GM18867 (cell line): ENCODE measurements at regions not wholly inside any gene's neighbourhood (a gene's known extent, or its start where the extent isn't known, plus 50 kb on each side); places are given as distances from the start of the nearest gene placed in this dataset.
"Not testable (repeated sequence)": the region's sequence is repeated elsewhere in the genome, so short reads cannot be mapped to it uniquely, and the experiment has no call there.

Experiments used
- ATAC-seq: cut with Tn5 transposase; IDR thresholded peaks from one replicate; pipeline ENCODE4 v1.9.1; 2021; ENCODE audit warnings: mild to moderate bottlenecking, moderate library complexity; ENCODE audit not compliant: unreplicated experiment

DNA sequence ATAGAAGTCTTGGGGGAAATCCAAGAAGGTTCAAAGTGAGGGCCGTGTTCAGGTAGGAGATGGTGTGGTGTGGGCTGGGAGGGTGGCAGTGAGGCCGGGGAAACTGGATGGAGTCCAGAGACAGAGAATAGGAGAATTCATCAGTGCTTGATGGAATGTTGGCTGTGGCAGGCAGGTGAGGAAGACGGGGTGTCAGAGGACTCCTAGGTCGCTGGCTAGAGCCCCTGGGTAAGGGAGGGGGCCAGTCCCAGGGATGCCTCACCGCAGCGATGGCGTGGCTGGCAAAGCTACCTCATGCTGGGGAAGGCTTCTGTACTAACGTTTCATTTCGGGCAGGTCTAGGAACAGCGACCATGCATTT, 373.0 kb downstream of the RPS24 start:
- no peak for ATAC-seq

DNA sequence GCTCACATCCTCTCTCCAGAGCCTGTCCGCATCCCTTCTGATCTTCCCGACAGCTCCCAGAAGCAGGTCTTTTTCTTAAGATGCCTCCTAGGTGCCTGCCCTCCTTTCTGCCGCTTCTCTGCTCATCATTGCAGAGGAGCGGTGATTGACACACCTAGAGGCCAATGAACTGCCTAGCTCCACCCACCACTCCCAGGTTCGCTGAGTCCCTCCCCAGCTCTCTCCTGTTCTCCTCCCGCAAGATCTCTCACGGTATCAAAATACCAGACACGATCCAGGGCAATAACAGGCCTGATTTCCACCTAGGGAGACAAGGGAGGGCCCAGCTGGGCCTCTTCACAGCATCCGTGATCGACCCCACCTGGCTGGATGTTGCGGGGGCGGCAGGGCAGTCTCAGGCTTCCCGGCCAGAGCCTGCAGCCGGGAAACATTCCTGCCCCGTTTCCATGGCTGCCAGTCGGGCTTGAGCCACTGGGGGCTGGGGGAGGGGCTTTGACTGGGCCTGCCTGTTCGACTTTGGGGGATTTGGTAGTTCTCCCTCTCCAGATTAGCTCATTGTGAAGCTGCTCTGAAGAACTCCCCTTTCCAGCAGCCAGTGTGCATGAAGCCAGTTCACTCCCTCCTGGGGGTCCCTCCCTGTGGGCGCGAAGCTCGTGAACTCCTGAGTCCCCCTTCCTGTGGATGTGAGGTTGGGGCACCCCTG, 373.5 kb downstream of the RPS24 start:
- ATAC-seq: peak; percentile 69

DNA sequence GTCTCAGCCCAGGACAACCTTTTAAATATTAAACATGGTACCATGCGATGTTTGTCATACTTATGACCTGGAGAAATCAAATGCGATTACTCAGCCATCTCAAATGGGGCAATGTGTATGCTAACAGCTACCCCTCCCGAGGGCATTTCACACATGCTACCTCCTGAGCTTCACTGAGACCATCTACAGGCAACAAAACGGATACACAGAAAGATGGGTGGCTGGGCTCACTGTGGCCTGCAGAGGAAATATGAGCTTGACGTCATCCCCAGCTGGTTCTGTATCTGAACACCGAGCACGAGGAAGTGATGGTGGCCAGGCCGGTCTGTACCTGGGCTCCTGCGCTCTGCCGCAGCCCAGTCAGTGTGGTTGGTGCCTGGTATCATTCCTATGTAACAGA, 374.3 kb downstream of the RPS24 start:
- ATAC-seq: no peak

DNA sequence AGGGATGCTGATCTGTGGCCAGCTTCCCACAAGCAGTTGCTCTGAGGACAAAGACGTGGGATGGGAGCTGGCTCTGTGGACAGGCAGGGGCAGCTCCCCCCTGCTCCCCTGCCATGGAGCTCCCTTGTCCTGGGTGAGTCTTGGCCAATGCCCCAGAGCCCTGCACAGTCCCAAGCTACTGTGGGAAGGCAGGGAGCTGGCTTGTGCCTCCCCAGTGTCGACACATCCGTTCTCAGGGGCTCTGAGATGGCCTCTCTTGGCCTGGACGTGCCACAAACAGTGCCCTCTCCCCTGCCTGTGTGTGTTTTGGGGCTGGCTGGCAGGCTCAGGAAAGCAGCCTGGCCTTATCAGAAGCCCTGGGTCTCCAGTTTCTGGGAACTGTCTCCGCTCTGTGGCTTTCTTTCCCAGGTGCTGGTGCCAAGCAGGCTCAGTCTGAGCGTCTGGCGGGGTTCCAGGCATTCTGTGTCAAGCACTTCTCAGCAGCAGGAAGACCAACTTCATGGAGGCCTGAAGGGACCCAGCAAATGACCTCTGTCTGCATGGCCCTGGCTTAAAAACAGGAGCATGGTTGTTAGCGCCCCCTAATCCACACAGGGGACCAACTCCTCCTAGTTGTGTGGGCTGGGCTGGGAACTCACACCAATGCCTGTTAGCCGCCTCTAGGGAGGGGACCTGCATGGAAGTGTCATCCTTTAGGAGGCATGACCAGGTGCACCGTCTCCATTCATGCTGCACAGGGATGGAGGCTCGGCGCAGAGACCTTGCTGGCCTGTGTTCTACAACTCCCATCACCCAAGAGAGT, 375.2 kb downstream of the RPS24 start:
- no peak for ATAC-seq

DNA sequence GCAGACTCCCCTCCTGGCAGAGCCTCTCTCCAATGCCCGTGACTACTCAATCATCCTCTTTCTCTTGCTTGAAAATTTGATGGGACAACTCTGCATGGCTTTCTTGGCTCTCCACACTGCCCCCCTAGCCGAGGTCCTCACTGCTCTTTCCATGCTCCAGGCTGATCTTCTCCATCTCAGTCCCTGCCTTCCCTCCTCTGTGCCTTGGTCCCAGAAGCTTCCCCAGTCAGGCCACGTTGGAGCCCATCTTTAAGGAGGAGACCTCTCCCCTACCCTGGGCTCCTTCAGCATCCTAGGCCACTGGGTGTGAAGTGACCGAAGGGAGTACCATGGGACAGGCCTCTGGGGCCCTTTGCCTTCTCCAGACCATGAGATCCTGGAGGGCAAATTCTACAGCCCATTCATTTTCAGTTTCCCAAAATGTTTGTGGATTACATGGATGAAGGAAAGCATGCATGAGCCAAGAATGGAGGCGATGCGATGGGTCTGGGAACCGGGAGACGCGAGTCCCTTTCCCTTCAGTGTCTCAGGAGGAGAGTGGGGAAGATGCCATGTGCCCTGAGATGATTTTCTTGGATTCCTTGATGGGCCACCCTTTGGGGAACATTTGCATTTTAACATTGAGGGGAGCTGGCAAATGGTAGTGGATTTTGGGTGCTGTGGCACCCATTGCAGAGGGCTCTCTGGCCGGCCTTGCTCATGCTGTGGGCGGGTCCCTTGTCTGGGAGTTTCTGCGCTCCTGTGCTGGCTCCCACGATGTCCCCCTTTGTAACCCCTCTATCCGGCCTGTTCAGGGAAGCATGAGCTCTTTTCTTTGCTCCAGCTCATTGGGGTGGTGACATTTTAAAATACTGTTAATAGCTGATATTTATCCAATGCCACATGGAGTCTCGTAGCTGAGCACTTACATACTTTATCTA, 376.6 kb downstream of the RPS24 start:
- ATAC-seq: no peak

DNA sequence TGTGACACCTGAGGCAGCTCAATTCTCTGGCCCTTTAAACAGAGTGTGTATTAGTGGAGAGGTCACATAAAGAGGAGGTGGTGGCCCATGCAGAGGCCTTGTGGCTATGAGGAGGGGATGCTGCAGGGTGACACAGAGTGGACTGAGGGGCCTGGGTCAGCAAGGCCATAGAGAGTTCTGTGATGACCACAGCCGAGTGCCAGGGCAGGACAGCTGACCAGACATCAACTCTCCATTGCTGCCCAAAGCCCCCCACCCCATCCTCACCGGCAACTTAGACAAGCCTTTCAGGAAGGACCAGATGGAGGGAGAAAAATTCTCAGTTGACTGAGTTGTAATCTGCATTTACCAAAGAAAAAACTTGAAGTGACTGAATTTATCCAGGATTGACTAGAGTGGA, 378.1 kb downstream of the RPS24 start:
- ATAC-seq: no peak

DNA sequence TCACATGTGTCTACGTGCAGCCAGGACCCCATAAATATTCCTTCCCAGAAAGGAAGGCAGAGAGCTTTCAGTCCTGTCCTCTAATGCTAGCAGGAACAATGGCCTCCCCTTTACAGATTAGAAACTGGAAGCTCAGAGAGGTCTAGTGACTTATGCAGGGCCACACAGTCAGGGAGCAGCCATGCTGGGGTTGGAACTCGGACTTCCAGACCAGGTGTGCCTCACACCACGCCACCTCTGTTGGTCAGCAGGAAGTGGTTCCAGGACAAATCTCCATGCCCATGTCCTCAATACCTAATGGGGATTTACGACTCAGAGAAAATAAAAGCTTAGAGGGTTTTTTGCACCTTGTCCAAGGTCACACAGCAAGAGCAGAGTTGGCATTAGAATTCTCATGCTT, 378.9 kb downstream of the RPS24 start:
- no peak for ATAC-seq

DNA sequence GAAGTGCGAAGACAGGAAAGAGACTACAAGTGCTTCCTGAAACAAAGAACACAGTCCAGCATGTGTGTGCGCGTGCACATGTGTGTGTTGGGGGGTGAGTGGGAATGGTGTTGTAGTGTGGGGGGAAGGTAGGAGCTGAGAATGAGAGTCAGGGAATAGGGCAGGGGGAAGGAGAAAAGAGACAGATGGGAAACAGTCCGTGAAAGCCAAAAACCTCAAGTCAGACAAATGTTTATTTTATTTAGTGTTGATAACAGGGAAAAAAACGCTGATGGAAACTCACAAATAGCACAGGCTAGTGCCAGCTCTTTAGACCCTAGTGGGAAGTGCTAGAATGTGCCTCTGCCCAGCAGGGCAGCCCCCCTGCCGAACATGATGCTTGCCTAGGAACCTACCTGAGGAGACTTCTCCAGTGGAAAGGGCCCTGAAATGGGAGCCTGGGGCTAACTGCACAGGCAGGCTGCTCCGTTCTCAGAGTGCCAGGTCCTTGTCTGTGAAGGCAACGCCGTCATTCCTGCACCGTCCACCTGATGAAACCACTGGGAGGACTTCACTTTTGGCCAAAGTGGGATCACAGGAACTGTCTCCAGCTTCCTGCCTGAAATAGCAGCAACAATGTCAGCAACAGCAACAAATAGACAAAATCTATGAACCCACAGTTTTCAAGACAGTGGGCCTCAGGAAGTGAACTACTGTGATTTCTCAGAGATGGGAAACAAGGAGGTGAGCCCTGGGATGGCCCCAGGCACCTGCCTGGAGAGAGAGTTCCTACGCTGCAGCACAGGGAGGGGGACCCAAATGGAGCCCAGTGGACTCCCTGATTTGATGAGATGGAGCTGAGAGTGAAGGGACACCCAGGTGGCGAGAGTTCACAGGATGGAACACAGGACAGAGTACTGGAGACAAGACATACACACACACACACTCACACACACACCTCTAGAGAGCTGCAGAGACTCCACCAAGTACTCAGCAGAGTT, 379.7 kb downstream of the RPS24 start:
- no peak for ATAC-seq

DNA sequence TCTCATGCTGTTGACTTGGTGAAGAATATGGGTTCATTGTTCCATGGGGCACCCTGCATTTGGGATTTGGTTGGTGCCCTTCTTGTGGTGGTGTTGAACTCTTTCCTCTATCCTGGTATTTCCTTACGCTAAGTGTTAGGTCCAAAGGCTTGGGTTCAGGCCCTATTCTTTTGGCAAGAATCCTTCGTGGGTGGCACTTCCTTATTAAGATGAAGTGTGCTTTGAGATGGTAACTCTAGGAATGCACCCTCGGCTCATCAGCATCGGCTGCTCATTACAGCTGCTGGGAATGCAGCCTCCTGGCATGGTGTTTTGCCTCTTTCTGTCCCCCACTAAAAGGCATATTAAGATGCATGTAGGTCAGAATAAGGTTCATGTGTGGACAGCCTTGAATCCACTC, 380.7 kb downstream of the RPS24 start:
- no peak for ATAC-seq

DNA sequence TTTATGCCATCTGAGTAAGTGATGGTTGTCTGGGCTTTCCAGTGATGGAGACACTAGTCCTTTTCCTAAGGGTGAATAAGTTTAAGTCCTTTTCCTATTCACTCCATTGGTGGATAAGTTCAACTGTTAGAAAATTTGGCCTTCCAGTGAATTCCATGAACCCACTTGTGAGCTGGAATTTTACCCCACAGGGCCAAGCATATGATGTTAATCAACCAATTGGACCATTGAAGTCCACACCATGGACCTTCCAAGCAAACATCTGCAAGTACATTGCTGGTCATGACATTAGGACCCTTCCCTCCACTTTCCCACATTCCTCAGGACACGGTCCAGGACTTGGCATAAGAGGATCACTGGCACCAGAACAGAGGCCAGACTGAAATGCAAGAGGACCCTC, 381.4 kb downstream of the RPS24 start:
- no peak for ATAC-seq

DNA sequence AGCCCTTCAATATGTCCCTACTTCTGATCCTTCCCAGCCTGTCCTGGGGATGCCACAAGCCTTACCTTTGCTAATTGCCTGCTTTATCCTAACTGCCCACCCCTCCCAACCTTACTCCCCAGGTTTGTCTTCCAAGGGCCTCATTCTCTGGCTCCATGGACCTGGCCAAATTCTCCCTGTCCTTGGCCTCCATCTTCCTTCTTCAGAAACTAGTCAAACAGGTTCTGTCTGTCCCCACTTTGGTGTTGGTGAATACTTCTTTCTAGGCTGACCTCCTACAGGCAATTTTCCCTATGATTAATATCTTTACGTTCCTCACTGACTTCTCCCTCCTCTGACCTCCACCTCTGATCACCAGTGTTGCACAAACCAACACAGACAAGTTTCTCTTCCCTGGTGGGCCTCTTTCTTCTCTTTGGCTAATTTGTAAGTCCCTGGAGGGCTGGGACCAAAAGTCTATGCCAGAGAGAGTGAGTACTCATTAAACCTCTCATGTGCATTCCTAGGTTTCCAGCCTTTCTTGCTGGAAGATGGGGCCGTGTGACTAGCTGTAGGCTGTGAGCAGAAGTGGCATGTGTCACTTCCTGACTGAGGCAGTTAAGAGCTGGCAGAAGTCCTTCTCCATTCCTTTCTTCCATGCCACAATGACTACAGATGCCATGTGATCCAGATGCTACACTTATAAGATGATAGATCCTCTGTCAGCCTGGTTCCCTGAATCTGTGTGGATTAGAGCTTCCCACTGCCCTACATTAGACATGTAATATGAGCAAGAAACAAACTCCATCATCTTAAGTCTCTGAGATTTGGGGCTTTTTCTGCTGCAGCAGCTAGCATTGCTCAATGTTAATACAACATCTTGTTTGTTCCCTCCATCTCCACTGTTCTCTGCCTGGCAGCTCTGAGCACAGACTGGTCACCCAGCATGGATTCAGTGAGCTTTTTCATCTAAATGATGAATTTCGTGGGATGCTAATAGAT, 382.7 kb downstream of the RPS24 start:
- no peak for ATAC-seq

DNA sequence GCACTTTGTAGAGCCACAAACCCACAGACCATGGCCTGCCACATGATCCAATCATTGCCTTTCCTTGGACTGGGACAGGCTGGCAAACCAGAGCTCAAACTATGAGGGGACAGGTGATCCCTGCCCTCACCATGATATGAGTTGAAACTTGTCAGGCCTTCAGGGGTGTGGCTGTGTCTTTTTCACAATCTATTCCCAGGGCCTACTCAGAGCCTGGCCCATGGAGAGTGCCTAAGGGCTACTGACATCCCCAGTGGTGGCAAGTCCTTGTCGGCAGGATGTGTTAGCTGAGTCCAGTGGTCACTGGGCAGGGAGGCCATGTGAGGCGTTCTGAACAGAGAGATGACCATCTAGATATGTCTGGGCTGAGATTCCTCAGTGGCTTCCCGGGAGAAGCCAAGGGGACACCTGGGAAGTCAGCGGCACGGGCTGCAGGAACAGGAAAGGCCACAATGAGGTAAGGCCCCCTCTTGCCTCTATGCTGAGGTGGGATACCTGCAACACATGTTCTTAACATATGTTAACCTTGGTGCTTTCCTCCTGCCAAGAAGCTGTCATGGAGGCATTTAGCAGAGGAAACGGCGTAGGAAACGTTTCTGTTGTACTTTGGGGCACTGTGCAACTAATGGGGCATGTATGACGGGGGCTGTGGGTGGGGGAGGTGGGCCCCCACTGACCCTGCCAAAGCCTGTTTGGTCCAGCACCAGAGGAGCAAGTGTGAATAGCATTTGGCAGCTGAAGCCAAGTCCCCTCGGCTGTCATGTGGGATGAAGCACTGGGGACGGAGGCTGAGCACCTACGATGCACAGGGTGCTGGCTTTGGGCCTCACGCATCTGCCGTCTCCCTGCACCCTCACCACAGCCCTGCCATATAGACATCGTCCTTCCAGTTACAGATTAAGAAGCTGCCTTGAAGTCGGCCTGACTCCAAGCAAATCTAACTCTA, 384.0 kb downstream of the RPS24 start:
- no peak for ATAC-seq

DNA sequence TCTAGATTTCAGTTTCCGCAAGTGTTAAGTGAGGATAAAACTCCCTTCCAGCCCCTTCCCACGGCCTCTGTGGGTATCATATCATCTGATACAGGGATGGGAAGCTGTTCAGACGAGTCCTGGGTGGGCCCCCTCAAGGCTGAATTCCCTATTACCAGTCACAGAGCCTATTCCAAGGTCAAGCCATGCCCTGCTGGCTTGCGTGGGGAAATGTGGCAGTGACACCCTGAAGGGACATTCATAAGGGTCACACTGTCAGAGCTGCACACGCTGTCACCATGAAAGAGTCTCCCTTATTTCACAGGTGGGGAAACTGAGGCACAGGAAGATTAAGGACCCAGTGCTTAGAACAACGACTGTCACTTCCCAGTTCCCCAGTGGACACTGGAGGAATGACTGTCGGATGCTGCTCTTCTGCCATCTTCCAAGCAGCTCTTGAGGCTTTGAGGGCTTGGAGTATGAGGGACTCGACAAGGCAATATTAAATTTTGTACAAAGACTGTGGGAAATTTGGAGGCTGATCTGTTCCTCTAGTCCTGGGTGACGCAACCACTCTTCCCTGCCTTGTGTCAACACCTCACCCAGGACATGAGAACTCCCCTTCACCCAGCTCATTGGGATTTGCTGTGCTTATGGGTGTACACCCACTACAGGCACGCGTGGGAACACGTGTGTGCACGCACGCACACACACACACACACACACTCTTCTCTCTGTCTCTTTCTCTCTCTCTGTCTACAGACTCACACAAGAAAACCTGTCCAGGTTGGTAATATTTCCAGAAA, 386.0 kb downstream of the RPS24 start:
- no peak for ATAC-seq

DNA sequence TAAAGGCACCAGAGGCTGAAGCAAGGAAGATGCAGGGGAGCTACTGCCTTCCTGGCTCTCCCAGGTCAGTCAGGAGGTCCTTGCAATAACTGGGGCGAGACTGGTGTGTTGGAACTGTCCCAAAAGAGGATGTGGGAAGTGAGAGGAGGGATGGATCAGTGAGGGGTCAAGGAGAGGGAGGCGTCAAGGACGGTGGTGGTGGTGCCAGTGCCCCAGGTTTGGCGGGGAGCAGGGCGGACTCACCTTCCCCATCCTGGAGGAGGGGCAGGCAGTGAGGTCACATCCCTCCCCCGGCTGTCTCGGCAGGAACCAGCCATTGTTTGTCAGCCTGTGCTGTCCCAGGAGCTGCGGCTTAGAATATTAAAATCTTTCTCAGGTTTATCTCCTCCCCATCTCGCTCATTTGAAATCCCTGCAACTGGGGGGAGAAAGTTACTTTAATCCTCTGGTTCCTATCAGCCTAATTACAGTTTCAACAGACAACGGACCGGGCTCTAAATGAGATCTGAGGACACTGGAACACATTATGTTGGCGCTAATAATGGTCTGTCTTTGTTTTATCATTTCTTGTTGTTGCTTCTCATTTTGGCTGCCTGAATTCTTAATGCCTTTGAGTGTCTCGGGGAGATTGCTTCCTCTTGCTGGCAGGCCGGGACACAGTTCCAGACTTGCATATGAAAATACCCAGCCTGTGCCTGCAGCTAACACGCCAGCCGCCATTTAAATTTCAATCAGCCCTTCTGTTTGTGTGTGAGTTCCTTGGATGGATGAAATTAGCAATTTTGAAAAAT, 387.5 kb downstream of the RPS24 start:
- no peak for ATAC-seq

DNA sequence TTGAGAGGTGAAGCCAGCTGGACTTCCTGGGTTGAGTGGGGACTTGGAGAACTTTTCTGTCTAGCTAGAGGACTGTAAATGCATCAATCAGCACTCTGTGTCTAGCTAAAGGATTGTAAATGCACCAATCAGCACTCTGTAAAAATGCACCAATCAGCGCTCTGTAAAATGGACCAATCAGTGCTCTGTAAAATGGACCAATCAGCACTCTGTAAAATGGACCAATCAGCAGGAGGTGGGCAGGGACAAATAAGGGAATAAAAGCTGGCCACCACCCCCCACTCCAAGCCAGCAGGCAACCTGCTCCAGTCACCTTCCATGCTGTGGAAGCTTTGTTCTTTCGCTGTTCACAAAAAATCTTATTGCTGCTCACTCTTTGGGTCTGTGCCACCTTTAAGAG, 390.4 kb downstream of the RPS24 start:
- ATAC-seq: not testable (repeated sequence)

DNA sequence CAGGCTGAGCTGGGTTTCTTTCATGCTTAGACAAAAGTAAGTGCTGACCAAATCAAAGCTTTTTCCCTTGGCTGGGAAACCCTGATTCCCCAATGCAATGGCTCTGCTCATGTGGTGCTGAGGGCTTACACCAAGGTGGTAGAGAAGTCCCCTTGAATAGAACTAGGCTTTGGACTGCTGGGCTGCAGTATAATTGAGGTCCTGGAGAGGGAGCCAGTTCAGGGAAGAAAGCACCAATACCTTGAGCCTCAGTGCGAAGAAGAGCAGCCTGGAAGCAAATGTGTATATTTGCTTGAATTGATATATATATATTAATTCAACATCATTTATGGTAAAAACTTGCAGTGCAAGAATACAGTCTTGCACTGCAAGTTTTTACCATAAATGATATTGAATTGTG, 391.1 kb downstream of the RPS24 start:
- peak; percentile 84 for ATAC-seq

DNA sequence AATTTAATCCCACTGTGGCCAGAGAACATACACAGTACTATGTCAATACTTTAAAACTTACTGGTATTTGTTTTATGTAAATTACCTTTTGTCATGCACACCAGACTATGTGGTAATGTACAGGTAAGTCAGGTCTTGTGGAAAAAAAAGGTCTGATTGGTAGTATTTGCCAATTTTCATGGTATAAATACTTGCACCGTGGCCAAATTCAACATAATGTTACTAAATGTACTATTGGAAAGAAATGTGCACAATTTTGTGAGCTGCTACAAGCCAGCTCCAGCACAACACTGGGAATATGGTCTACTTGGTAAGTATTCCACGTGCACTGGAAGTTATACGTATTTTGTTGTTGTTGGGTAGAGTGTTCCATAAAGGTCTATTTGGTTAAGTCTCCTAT, 392.5 kb downstream of the RPS24 start:
- ATAC-seq: no peak
